Effector CD4-positive, alpha-beta T cell (primary cell): ENCODE measurements at regions not wholly inside any gene's neighbourhood (a gene's known extent, or its start where the extent isn't known, plus 50 kb on each side); places are given as distances from the start of the nearest gene placed in this dataset.

Source experiments
- DNase-seq: peaks from one replicate; pipeline ENCODE4 v3.0.0-alpha.2; 2020

DNA sequence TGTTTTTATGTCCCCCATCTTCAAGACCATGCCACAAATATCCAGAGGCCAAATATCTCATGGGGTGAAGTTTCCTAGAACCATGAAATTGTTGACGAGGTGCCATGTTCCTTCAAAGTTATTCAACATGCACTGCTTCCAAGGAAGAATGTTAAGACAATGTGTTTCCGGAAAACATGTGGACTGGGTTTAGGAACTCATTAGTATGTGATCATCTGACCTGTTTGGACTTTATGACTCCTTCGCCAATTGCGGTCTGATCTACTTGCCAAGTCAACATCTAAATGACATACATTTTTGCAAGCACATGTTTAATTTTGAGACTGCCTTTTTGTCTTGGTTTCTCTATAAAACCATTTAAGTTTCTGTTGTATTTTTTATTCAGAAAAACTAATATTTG, 234.8 kb downstream of the MAF start:
- DNase-seq, result no peak

GRCh38 chr16:79363484-79363883, 237.1 kb downstream of the MAF start:
- no peak for DNase-seq

GRCh38 chr16:79363035-79363434, 237.5 kb downstream of the MAF start:
- no peak for DNase-seq

GRCh38 chr16:79362300-79362970, 238.1 kb downstream of the MAF start:
- no peak for DNase-seq

DNA sequence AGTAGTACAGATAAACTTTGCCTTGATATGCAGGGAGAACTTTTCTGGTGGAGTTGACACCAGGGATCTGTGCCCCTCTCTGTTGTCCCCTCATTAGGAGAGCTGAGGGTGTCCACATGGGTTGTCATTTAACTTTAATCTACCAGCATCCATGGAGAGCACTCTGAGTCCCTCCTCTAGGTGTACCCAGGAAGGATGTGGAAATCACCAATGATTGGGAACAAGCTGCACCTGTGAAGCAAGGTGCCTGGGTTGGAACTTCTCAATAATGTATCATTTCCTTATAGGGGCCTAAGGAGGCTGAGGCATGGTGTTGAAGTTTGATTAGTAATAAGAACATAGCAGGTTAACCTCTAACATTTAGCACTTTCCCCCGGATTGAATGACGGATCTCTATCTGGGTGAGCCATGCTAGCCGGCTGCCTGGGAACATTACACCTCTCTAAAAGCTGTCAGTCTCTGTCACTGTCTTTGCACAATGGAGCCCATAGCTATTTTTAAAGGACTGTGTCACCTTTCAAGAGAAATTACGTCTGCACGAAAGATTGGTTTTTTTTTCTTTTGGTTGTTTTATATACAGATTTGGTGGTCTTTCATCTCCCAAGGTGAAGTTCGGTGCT, 239.3 kb downstream of the MAF start:
- no peak for DNase-seq

DNA sequence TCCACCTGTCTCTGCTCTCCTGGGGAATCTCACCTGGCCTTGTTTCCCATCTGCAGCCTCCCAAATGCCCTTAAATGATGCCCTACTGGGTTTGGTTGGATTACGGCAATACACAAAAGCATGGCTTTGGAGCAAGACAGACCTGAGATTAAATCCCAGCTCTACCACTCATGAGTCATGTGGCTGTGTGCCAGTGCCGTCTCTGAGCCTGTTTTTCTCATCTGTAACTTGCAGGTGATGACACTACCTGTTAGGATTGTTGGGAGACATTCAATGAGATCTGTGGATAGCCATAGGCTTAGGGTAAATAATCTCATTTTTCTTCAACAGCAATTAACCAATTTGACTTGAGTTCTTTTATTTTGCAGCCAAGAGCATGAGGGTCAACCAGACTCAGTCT, 240.3 kb downstream of the MAF start:
- DNase-seq, result no peak

DNA sequence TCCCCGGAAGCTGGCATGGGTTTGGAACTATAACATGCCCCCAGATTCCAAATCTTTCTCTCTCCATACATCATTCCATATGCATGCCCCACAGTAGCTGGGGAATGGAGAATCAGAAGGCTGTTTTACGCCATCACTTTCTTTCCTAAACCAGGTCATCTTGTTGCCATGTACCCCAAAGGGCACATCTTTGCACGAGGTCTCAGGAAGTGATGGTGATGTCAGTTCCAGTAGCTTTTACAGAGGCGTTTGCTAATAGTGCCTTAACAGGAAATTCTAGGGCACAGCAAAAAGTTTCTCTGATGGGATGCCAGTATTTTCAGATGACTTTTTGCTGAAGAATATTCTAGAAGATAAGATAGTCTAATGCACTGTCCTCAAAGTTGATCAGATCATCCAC, 241.5 kb downstream of the MAF start:
- DNase-seq, result no peak

DNA sequence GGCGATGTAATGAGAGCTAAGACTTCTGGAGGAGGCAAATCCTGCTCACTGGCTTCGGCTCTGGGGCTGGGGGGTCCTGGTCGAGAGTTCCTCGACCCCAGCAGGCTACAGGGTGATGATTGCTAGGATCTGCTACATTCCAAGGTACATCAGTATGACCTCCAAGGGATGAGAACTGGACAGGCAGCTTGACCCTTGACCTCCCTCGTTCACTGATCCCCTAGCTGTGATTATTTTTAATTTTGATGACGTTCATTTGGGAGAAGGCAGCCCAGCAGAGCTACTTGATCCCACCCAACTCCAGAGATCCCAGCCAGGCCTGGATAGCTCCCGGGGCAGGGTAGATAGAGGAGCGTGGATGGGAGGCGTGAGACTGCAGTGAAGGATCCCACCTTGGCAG, 242.3 kb downstream of the MAF start:
- DNase-seq, result no peak

- DNase-seq, result no peak
Observed at GRCh38 chr16:79355600-79356358, 244.8 kb downstream of the MAF start.

DNA sequence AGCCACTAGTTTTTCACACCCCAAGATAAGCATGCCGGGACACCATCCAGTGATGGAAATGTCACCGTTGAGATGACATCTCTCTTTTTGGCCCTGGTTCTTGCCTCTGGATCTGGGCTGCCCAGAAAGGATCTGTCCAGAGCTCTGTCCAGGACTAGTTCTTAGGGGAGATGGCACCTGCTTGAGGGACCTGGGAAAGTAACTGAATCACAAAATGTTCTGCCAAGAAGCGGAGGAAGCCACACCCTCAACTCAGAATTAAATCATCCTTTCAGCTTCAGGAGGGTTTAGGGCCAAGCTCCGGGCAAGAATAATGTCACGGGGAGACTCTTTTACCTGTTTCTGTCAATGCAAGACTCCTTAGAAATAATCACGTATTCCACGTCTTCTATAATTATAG, 248.6 kb downstream of the MAF start:
- DNase-seq, result no peak

DNA sequence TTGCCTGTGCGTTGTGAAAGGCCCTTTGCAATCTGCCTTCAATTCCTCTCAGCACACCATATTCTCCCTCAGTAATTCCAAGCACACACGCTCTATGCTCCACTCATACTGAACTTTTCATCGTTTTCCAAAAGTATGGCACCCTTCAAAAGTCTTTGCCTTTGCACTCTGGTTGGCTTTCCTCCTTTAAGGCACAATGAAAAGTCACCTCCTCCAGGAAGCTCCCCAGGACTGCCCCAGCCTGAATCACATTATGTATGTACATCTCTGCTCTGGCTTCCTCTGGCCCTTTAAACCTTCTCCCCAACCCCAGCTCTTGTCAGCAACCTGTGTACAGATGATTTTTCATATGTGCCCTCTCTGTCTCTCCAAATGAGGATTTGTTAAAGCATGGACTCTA, 250.7 kb downstream of the MAF start:
- DNase-seq, result no peak

GRCh38 chr16:79348521-79349306, 251.8 kb downstream of the MAF start:
- no peak for DNase-seq

DNA sequence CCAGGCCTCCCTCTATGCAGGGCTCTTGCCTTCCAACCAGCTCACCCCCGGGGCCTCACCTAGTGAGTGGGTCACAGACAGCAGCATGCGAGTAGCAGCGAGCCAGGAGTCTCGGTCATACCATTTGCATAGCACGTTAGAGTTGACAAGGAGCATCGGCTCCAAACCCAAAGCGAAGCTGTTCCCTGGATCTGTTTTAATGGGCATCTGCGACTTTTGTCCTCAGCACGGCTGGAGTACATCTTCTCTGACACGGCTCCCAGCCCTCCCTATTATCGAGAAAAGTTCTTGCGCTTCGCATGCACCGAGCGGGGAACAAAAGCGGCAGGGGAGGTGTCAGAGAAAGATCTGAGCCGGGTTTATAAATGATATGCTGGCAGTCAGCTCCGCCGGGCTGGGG, 253.3 kb downstream of the MAF start:
- no peak for DNase-seq

GRCh38 chr16:79339863-79340262, 260.7 kb downstream of the MAF start:
- DNase-seq, result no peak

DNA sequence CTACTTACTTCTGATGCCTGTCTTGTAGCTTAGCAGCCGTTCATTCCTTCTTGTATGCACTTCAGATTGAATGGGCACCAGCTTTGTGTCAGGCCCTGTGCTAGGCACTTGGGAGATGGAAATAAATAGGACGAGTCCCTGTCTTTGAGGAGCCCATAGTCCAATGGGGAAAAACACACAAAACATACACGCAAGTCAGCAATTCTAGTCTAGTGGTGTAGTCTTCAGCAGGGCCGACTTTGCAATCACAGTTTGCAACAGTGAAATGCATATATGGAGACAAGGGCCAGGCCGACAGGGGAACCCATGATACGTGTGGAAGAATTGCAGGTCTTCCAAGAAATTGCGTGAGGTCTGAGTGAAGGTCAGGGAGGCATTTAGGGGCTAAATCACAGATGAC, 262.6 kb downstream of the MAF start:
- no peak for DNase-seq

DNA sequence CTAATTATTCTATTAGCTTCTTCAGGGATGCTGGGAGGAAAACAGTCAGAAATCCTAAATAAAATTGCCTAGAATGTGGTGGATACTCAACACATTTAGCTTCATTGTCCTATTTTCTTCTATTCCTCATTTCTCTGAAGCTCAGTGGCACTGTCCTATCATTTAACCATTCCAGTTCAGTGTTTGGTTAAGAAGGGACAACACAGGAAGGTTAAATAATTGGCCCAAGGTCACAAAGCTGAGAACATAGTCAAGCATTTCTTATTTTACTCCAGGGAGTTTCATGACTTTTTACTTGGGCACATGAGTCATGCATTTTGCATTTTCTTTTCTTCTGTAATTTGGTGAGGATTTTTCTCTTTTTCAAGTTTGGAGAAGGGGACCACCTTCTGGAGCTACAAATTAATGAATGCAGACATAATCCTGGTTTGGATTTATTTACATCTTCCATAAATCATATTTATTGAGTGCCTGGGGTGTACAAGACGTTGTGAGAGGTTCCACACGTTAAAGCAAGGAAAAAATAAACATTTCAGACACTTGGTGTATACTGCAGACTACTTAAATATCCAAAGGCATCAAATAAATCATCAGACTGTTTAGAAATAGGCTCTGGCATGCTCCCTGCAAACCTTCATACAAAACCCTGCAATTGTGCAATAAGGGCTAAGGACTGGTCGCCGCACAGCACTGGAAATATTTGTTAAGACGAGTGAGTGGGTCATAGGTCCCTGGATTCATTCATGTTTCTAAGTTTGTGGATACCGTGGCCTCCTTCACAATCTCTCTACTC, 263.9 kb downstream of the MAF start:
- DNase-seq, result no peak

- DNase-seq, result no peak
Observed at GRCh38 chr16:79334127-79334526, 266.4 kb downstream of the MAF start.

GRCh38 chr16:79331066-79331465, 269.5 kb downstream of the MAF start:
- DNase-seq, result no peak

DNA sequence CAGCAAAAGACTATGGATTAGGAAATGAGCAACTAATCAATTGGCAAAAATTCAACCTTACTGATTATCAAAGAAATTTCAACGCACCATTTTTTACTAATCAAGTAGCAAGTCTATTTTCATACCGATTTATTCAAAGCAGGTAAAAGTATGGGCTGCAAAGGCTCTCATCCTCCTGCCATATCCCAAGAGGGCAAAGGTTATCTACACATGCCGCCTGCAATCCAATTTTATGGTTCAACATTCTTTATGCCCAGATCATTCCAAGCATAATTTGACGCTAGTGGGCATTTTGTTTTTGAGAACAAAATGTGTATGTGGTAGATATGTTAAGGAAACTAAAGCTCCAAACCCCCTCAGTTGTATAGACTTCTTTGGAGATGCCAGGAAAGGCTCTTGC, 270.6 kb downstream of the MAF start:
- DNase-seq, result no peak

DNA sequence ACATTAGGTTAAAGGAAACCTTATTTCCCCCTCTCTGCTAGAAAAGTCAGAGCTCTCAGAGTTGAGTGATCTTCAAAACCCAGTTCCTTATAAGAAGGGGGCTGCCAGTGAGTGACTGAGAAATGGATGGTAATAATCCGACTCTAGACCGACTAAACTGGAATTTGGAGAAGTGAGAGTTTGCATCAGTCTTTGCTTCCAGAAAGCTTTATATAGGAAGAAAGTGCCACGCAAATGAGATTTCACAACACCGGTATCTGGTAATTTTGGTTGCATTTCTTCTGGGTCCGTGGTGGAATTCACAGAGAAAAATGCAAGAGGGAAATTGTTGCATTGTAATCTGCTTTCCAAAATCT, 271.4 kb downstream of the MAF start:
- no peak for DNase-seq

DNA sequence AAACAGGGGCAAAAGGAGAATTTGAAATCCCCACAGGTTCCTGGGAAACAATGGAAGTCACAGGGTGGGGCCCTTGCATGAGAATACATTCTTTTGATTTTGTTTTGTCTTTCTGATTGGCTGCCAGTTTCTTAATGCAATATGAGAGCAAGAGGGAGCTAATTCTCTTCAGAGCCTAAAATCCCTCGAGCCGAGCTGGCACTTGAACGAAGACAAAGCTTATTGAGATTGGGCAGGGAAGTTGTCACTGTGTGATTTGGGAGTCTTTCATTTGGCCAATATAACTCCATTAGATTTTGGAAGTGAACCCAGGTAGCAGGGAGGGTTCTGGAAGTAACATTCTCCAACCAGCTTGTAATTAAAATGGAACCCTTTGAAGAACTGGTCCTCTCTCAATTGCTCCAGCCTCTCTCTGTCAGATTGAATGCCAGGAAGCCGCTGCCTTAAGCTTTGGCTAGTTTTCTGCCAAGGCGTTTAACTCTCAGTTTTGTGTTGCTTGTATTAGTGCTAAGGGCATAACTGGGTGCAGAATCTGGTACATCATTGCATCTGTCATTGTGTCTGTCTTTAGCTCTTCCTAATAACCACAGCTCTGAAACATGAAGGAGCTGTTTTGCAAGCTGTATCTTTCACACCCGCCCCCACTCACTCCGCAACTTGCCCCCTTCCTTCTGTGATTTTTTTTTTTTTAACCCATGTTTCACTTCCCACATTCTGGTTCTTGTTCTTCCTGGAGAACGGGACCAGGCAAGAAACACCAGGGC, 272.0 kb downstream of the MAF start:
- no peak for DNase-seq

DNA sequence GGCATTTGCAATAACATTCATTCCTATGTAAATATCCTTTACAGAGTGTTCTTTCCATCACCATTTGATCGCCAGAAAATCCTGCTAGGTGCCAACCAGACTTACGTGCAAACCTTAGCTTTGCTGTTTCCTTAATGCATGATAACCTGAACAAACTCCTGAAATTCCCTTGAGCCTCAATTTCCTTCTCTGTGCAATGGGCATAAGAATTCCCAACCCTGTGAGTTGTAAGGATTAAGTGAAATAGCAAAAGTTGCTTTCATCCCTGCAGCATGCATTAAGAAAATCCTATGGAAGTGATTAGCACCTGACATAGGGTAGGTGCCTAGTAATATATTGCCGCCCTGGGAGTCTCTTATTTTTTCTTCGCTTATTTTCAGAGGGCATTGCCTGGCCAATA, 272.7 kb downstream of the MAF start:
- DNase-seq, result no peak
